ENCODE measurements at regions not wholly inside any gene's neighbourhood (a gene's known extent, or its start where the extent isn't known, plus 50 kb on each side); places are given as distances from the start of the nearest gene placed in this dataset.

- POLR2A ChIA-PET: no interaction called here
- DNase-seq (ENCODE audit: extremely low spot score): no peak
- TF ChIP-seq ZNF384 (IDR thresholded peaks at IDR 0.05): no peak
- TF ChIP-seq L3MBTL2 (conservative IDR thresholded peaks at IDR 0.05): no peak
- TF ChIP-seq FOXA1 (IDR thresholded peaks at IDR 0.05): no peak
- no peak for TF ChIP-seq BHLHE40 (IDR thresholded peaks at IDR 0.05; ENCODE audit: borderline replicate concordance)
- TF ChIP-seq TARDBP (IDR thresholded peaks at IDR 0.05): no peak
- TF ChIP-seq NFRKB (IDR thresholded peaks at IDR 0.05): no peak
- TF ChIP-seq FOXK2 (IDR thresholded peaks at IDR 0.05): no peak
- TF ChIP-seq SP1 (IDR thresholded peaks at IDR 0.05): no peak
- TF ChIP-seq SUZ12 (IDR thresholded peaks at IDR 0.05): no peak
- TF ChIP-seq CTBP1 (IDR thresholded peaks at IDR 0.05; ENCODE audit: borderline replicate concordance): no peak
- CTCF ChIA-PET: no interaction called here
These were observed 702.4 kb downstream of the TUSC7 start for GRCh38 chr3:117411971-117412370.

DNA sequence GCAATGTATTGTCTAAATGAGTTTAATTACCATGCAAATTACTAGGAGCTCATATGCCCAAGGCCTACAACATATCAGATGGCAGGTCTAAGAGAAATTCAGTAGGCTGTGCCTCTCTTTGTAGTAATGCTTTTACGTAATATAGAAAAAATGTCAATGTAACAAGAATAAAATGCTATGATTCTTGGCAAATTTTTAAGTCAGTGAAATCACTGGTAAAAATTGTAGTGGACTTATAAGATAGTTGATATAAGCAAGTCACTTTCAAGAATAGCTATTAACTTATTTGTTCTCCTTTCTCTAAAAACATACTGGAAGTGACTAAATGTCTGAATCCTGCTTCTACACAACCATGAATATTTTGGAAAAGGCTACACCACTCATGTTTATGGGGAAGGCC, 707.8 kb downstream of the TUSC7 start:
- no peak for DNase-seq (ENCODE audit: extremely low spot score)
- ChIA-PET POLR2A (no interaction called here), CTCF (no interaction called here)
- no peak for TF ChIP-seq L3MBTL2 (conservative IDR thresholded peaks at IDR 0.05)
- no peak for TF ChIP-seq ZNF384 (IDR thresholded peaks at IDR 0.05)
- TF ChIP-seq TARDBP (IDR thresholded peaks at IDR 0.05): no peak
- TF ChIP-seq SP1 (IDR thresholded peaks at IDR 0.05): no peak
- no peak for TF ChIP-seq FOXM1 (IDR thresholded peaks at IDR 0.05; ENCODE audit: borderline replicate concordance)
- TF ChIP-seq FOXK2 (IDR thresholded peaks at IDR 0.05): no peak
- TF ChIP-seq ARNT (IDR thresholded peaks at IDR 0.05): no peak
- no peak for TF ChIP-seq BHLHE40 (IDR thresholded peaks at IDR 0.05; ENCODE audit: borderline replicate concordance)
- TF ChIP-seq HDGF (IDR thresholded peaks at IDR 0.05; ENCODE audit: borderline replicate concordance): no peak
- TF ChIP-seq ELF4 (IDR thresholded peaks at IDR 0.05): no peak
- TF ChIP-seq PKNOX1 (IDR thresholded peaks at IDR 0.05): no peak
- no peak for TF ChIP-seq SUZ12 (IDR thresholded peaks at IDR 0.05)
- TF ChIP-seq FOXA1 (IDR thresholded peaks at IDR 0.05): no peak
- no peak for TF ChIP-seq CTBP1 (IDR thresholded peaks at IDR 0.05; ENCODE audit: borderline replicate concordance)
- no peak for TF ChIP-seq NFRKB (IDR thresholded peaks at IDR 0.05)
- no peak for TF ChIP-seq LEF1 (IDR thresholded peaks at IDR 0.05; ENCODE audit: borderline replicate concordance)

DNA sequence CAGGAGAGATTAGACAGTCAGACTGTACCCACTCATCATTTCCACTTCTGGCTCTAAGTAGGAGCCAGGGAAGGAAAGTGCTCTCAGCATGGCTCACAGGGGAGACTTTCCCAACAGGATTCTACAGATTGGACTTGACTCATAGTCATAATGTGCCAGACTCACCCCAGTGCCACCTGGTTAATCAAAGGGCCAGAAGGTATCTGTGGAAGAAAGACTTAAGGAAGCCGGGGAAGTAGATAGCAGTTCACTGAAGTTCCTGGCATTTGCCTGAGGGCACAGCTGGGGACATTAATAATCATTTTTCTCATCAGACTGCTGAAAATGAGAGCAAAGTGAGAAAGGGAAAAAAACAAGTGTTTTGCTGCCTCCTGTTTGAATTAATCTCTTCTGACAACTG, 717.5 kb downstream of the TUSC7 start:
- ChIA-PET CTCF (no interaction called here), POLR2A (no interaction called here)
- DNase-seq (ENCODE audit: extremely low spot score): no peak
- TF ChIP-seq BHLHE40 (IDR thresholded peaks at IDR 0.05; ENCODE audit: borderline replicate concordance): no peak
- no peak for TF ChIP-seq SUZ12 (IDR thresholded peaks at IDR 0.05)
- no peak for TF ChIP-seq FOXM1 (IDR thresholded peaks at IDR 0.05; ENCODE audit: borderline replicate concordance)
- no peak for TF ChIP-seq TARDBP (IDR thresholded peaks at IDR 0.05)
- TF ChIP-seq LEF1 (IDR thresholded peaks at IDR 0.05; ENCODE audit: borderline replicate concordance): no peak
- no peak for TF ChIP-seq PKNOX1 (IDR thresholded peaks at IDR 0.05)
- TF ChIP-seq SP1 (IDR thresholded peaks at IDR 0.05): no peak
- TF ChIP-seq NFRKB (IDR thresholded peaks at IDR 0.05): no peak
- no peak for TF ChIP-seq ELF4 (IDR thresholded peaks at IDR 0.05)
- no peak for TF ChIP-seq L3MBTL2 (conservative IDR thresholded peaks at IDR 0.05)
- TF ChIP-seq CTBP1 (IDR thresholded peaks at IDR 0.05; ENCODE audit: borderline replicate concordance): no peak
- no peak for TF ChIP-seq FOXK2 (IDR thresholded peaks at IDR 0.05)
- no peak for TF ChIP-seq HDGF (IDR thresholded peaks at IDR 0.05; ENCODE audit: borderline replicate concordance)
- TF ChIP-seq ZNF384 (IDR thresholded peaks at IDR 0.05): no peak
- TF ChIP-seq FOXA1 (IDR thresholded peaks at IDR 0.05): no peak
- no peak for TF ChIP-seq ARNT (IDR thresholded peaks at IDR 0.05)

- DNase-seq (ENCODE audit: extremely low spot score): no peak
- TF ChIP-seq SP1 (IDR thresholded peaks at IDR 0.05) (no peak), FOXK2 (IDR thresholded peaks at IDR 0.05) (no peak), L3MBTL2 (conservative IDR thresholded peaks at IDR 0.05) (no peak), ARNT (IDR thresholded peaks at IDR 0.05) (no peak), PKNOX1 (IDR thresholded peaks at IDR 0.05) (peak; percentile 95), NFRKB (IDR thresholded peaks at IDR 0.05) (no peak), FOXA1 (IDR thresholded peaks at IDR 0.05) (no peak), ZNF384 (IDR thresholded peaks at IDR 0.05) (peak; percentile 28; the same call in 1 of the 2 replicates), TARDBP (IDR thresholded peaks at IDR 0.05) (no peak)
- POLR2A ChIA-PET: no interaction called here
- CTCF ChIA-PET: no interaction called here
These were observed 723.8 kb downstream of the TUSC7 start for GRCh38 chr3:117433427-117433826.

DNA sequence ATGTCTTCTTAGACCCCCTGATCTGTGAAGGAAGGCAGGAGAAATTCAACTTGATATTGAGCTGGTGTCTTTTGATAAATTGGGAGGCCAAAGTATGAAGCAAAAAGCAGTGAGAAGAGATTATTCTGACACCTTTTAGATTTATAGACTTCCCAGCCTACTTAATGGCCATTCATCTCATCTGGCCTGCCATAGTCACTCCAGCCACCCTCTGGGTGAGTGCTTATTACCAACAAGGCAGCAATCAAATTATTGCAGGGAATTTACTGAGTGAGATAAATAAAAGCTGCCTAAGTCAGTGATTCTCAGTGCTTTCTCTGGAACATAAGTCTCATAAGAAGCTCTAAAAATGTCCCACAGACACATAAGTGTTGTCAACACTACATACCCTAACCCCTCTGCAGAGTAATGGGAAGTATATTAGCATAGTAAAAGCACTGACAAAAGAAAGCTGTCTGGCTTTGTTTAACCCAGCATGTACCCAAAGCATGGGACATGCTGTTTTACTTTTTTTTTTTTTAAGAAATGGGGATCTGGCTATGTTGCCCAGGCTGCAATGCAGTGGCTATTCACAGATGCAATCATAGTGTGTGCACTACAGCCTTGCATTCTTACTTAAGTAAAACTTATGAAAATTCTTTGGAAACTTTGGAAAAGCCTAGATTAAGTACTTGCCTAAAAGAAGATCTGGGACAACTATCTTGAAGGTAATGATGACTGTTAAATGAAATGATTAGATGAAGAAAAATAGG, 725.3 kb downstream of the TUSC7 start:
- DNase-seq (ENCODE audit: extremely low spot score): no peak
- ChIA-PET POLR2A (no interaction called here), CTCF (no interaction called here)
- TF ChIP-seq ZNF384 (IDR thresholded peaks at IDR 0.05) (peak; percentile 73), FOXK2 (IDR thresholded peaks at IDR 0.05) (no peak), FOXA1 (IDR thresholded peaks at IDR 0.05) (no peak), PKNOX1 (IDR thresholded peaks at IDR 0.05) (peak; percentile 36)

DNA sequence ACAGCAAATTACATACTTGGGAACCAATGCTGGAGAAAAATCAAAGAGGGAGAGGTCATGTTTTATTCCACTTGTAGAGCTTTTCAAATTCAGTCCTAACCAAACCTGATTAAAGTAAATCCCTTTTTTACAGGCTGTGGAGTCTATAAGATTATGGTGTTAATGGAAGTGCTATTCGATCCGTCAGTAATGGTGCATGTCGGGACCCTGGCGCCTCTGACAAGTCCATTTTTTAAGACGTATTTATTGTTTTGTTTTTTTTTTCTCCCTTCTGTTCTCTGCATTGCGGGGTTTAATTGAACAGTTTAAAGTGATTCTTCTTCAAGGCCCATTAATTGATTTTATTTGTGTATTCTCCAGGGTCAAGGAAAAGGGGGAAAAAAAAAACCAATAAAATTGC, 725.9 kb downstream of the TUSC7 start:
- no peak for DNase-seq (ENCODE audit: extremely low spot score)
- TF ChIP-seq L3MBTL2 (conservative IDR thresholded peaks at IDR 0.05) (no peak), ELF4 (IDR thresholded peaks at IDR 0.05) (no peak), BHLHE40 (IDR thresholded peaks at IDR 0.05; ENCODE audit: borderline replicate concordance) (no peak), ARNT (IDR thresholded peaks at IDR 0.05) (no peak), PKNOX1 (IDR thresholded peaks at IDR 0.05) (no peak), FOXK2 (IDR thresholded peaks at IDR 0.05) (no peak), HDGF (IDR thresholded peaks at IDR 0.05; ENCODE audit: borderline replicate concordance) (no peak), SUZ12 (IDR thresholded peaks at IDR 0.05) (no peak), NFRKB (IDR thresholded peaks at IDR 0.05) (no peak), SP1 (IDR thresholded peaks at IDR 0.05) (no peak), FOXA1 (IDR thresholded peaks at IDR 0.05) (no peak), ZNF384 (IDR thresholded peaks at IDR 0.05) (no peak), CTBP1 (IDR thresholded peaks at IDR 0.05; ENCODE audit: borderline replicate concordance) (no peak), LEF1 (IDR thresholded peaks at IDR 0.05; ENCODE audit: borderline replicate concordance) (no peak), FOXM1 (IDR thresholded peaks at IDR 0.05; ENCODE audit: borderline replicate concordance) (no peak), TARDBP (IDR thresholded peaks at IDR 0.05) (no peak)
- ChIA-PET POLR2A (no interaction called here), CTCF (no interaction called here)
